Ishikawa (cell line): ENCODE measurements at regions not wholly inside any gene's neighbourhood (a gene's known extent, or its start where the extent isn't known, plus 50 kb on each side); places are given as distances from the start of the nearest gene placed in this dataset.

ENCODE experiments used
- CEBPB ChIP-seq: IDR thresholded peaks from 2 replicates; pipeline ENCODE4 v1.6.1; 2012
- CREB1 ChIP-seq: IDR thresholded peaks from 2 replicates; pipeline ENCODE4 v1.6.1; 2012; ENCODE audit warnings: low read depth
- EGR1 ChIP-seq: IDR thresholded peaks from 2 replicates; pipeline ENCODE4 v1.6.1; 2012
- EP300 ChIP-seq: IDR thresholded peaks from 2 replicates; pipeline ENCODE4 v1.6.1; 2012; ENCODE audit warnings: borderline replicate concordance
- FOXM1 ChIP-seq: IDR thresholded peaks from 2 replicates; pipeline ENCODE4 v1.6.1; 2012; ENCODE audit warnings: low read depth, borderline replicate concordance
- NFIC ChIP-seq: IDR thresholded peaks from 2 replicates; pipeline ENCODE4 v1.6.1; 2012
- RAD21 ChIP-seq: IDR thresholded peaks from 2 replicates; pipeline ENCODE4 v1.6.1; 2012; ENCODE audit warnings: low read depth
- TAF1 ChIP-seq: IDR thresholded peaks from 2 replicates; pipeline ENCODE4 v1.6.1; 2012; ENCODE audit warnings: low read depth, mild to moderate bottlenecking
- TCF12 ChIP-seq: IDR thresholded peaks from 2 replicates; pipeline ENCODE4 v1.6.1; 2012; ENCODE audit warnings: low read depth
- TEAD4 ChIP-seq: IDR thresholded peaks from 2 replicates; pipeline ENCODE4 v1.6.1; 2012
- YY1 ChIP-seq: IDR thresholded peaks from 2 replicates; pipeline ENCODE4 v1.6.1; 2012; ENCODE audit warnings: low read depth
- ZBTB7A ChIP-seq: IDR thresholded peaks from 2 replicates; pipeline ENCODE4 v1.6.1; 2012; ENCODE audit warnings: low read depth
- TF ChIP-seq, protein P1 (sequence below): IDR thresholded peaks from 2 replicates; pipeline ENCODE4 v1.6.1; 2012; ENCODE audit warnings: low read depth, mild to moderate bottlenecking
- TF ChIP-seq, protein P2 (sequence below): IDR thresholded peaks from 2 replicates; pipeline ENCODE4 v1.6.1; 2012
- TF ChIP-seq, protein P3 (sequence below): IDR thresholded peaks from 2 replicates; pipeline ENCODE4 v1.6.1; 2012

DNA sequence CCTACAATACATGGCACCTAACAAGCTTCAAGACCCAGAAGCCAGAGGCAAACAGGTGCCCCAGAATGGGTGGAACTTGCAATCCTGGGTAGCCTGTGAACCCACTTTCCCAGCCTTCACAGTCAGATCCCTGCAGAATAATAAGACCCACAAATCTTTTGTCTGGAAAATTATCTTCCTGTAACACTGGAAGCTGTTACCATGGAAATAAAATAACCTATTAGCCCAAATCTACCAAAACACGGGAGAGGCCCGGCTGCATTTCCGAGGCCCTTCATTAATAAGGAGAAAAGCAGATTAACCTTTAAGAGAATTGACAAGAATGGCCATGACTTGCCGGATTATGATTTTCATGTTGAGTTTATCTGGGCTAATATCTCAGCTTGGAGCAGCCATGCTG, 256.1 kb upstream of the PROK2 start:
- no peak for TF ChIP-seq TEAD4

DNA sequence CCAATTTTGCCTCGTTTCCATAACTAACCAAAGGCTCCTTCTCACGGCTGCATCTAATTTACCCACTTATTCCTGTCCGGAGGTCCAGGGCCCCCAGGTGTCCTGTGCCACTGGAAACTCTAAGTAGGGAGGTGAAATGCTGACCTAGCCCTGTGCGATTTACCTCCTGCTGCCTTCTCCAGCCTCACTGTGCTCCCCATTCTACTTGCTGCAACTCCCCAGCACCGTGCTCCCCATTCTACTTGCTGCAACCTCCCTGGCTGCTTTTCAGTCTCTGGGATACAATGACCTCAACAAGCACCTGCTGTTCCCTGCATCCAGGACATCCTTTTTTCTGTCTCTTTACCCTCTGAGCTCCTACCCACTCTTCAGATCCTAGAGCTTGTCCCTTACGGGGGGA, 254.7 kb upstream of the PROK2 start:
- TF ChIP-seq TCF12 (no peak), FOXM1 (no peak), EGR1 (no peak)
- TF ChIP-seq, protein P1, sequence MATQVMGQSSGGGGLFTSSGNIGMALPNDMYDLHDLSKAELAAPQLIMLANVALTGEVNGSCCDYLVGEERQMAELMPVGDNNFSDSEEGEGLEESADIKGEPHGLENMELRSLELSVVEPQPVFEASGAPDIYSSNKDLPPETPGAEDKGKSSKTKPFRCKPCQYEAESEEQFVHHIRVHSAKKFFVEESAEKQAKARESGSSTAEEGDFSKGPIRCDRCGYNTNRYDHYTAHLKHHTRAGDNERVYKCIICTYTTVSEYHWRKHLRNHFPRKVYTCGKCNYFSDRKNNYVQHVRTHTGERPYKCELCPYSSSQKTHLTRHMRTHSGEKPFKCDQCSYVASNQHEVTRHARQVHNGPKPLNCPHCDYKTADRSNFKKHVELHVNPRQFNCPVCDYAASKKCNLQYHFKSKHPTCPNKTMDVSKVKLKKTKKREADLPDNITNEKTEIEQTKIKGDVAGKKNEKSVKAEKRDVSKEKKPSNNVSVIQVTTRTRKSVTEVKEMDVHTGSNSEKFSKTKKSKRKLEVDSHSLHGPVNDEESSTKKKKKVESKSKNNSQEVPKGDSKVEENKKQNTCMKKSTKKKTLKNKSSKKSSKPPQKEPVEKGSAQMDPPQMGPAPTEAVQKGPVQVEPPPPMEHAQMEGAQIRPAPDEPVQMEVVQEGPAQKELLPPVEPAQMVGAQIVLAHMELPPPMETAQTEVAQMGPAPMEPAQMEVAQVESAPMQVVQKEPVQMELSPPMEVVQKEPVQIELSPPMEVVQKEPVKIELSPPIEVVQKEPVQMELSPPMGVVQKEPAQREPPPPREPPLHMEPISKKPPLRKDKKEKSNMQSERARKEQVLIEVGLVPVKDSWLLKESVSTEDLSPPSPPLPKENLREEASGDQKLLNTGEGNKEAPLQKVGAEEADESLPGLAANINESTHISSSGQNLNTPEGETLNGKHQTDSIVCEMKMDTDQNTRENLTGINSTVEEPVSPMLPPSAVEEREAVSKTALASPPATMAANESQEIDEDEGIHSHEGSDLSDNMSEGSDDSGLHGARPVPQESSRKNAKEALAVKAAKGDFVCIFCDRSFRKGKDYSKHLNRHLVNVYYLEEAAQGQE, result no peak

DNA sequence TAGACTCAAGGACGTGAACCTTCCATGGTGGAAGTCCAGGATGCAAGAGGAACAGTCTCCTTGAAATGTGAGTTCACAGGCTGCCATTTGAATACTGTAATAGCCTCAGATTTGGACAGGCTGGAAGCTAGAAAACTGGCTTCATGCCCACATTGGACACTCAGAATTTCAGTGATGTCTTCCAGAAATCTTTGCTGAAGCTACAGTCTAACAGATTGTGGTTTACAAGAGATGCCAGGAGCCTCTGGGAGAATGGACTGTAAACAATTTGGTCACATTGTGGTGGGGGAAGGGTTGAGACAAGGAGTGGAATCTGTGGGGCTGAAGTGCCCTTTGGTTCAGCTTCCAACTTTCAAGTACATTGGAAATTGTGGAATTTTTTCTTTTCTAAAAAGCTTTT, 252.0 kb upstream of the PROK2 start:
- TF ChIP-seq EGR1 (no peak), NFIC (no peak), CREB1 (no peak), TEAD4 (no peak), YY1 (no peak), CEBPB (no peak), EP300 (no peak), FOXM1 (no peak), TAF1 (no peak), RAD21 (no peak), ZBTB7A (no peak), TCF12 (no peak)
- TF ChIP-seq, protein P1, result no peak
- TF ChIP-seq, protein P2, sequence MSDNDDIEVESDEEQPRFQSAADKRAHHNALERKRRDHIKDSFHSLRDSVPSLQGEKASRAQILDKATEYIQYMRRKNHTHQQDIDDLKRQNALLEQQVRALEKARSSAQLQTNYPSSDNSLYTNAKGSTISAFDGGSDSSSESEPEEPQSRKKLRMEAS, result no peak
- TF ChIP-seq, protein P3, sequence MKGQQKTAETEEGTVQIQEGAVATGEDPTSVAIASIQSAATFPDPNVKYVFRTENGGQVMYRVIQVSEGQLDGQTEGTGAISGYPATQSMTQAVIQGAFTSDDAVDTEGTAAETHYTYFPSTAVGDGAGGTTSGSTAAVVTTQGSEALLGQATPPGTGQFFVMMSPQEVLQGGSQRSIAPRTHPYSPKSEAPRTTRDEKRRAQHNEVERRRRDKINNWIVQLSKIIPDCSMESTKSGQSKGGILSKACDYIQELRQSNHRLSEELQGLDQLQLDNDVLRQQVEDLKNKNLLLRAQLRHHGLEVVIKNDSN, result no peak

DNA sequence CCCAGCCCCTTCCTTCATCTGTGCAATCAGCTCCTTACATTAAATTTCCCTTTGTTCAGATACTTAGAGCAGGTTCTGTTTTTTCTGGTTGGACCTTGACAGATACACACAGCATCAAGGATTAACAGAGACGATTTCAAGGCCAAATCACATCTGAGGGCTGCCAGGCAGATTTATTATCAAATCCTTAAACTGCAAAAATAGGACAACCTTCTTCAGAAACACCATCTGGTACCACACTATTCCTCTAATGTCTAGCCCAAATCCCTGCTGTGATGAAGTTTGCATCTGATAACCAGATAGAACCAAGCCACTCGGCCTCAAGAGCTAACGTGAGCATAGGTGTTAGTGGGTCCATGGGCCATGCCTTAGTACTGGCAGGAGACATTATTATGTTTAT, 250.7 kb upstream of the PROK2 start:
- TF ChIP-seq NFIC (no peak), RAD21 (no peak), TAF1 (no peak), TCF12 (no peak), TEAD4 (no peak)
- TF ChIP-seq, protein P3, result no peak

DNA sequence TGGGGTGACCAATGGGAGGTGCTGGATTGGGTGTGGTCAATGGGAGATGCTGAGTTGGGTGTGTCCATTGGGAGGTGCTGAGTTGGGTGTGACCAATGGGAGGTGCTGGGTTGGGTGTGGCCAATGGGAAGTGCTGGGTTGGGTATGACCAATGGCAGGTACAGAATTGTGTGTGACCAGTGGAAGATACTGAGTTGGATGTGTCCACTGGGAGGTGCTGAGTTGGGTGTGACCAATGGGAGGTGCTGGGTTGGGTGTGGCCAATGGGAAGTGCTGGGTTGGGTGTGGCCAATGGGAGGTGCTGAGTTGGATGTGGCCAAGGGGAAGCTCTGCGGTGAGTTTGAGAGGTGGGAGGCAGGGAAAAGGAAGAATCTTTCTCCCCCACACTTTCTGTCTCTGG, 250.0 kb upstream of the PROK2 start:
- TF ChIP-seq TEAD4 (no peak), CREB1 (no peak), CEBPB (no peak), YY1 (no peak), FOXM1 (no peak), RAD21 (no peak)
- TF ChIP-seq, protein P3, result no peak
- TF ChIP-seq, protein P1, result no peak
